Lung (tissue), 11 donors: ENCODE measurements at regions not wholly inside any gene's neighbourhood (a gene's known extent, or its start where the extent isn't known, plus 50 kb on each side); places are given as distances from the start of the nearest gene placed in this dataset.
A peak's percentile ranks its signal among the peaks of the same experiment; 100 is the strongest.

Experiments used
- ATAC-seq: fragments of 200-7000 bp; cut with Tn5 transposase; one replicate; pipeline ENCODE4 v1.9.1; 2020; ENCODE audit warnings: moderate number of reproducible peaks; ENCODE audit not compliant: insufficient read depth, low FRiP score
- DNase-seq, 3 donors: peaks; one replicate each; pipeline ENCODE4 v3.0.0-alpha.2; 2013 to 2017
- H3K27ac ChIP-seq, 2 donors: one replicate each; pipeline ENCODE4 v1.5.1; 2013; ENCODE audit warnings: mild to moderate bottlenecking in 2 of 2, moderate library complexity in 2 of 2, control low read depth in 1 of 2, inconsistent platforms in 1 of 2, low read depth in 1 of 2, low read length in 1 of 2
- H3K27me3 ChIP-seq, 3 donors: one replicate each; pipeline ENCODE4 v1.5.1; 2013; ENCODE audit warnings: low read length in 2 of 3; ENCODE audit not compliant: control insufficient read depth in 3 of 3, insufficient read depth in 3 of 3
- H3K36me3 ChIP-seq, 4 donors: one replicate each; pipeline ENCODE4 v1.5.1; 2013; ENCODE audit warnings: low read length in 4 of 4, mild to moderate bottlenecking in 1 of 4, moderate library complexity in 1 of 4; ENCODE audit not compliant: control insufficient read depth in 4 of 4, insufficient read depth in 4 of 4
- H3K4me1 ChIP-seq, 5 donors: one replicate each; pipeline ENCODE4 v1.5.1; 2013; ENCODE audit warnings: low read length in 5 of 5, mild to moderate bottlenecking in 2 of 5, moderate library complexity in 1 of 5; ENCODE audit not compliant: control insufficient read depth in 5 of 5, insufficient read depth in 5 of 5
- H3K4me3 ChIP-seq: one replicate; pipeline ENCODE4 v1.5.1; 2013; ENCODE audit warnings: mild to moderate bottlenecking, control low read depth, moderate library complexity
- H3K9ac ChIP-seq, 2 donors: one replicate each; pipeline ENCODE4 v1.5.1; 2013; ENCODE audit warnings: low read length in 2 of 2, control low read depth in 1 of 2; ENCODE audit not compliant: insufficient read depth in 1 of 2
- H3K9me3 ChIP-seq, 4 donors: one replicate each; pipeline ENCODE4 v1.5.1; 2013; ENCODE audit warnings: low read length in 3 of 4, mild to moderate bottlenecking in 1 of 4, moderate library complexity in 1 of 4; ENCODE audit not compliant: control insufficient read depth in 4 of 4, insufficient read depth in 3 of 4
- WGBS, 2 donors: extraction: QIAGEN DNeasy Blood & Tissue Kit; methylation state at CpG; one replicate each; pipeline ENCODE4 v1.1.7; 2013; 5-methylcytosine and 5-hydroxymethylcytosine counted together
- TF ChIP-seq, protein P1 (sequence below): IDR thresholded peaks from 2 replicates; pipeline ENCODE4 v1.5.1; 2012; ENCODE audit warnings: mild to moderate bottlenecking; ENCODE audit errors: control extremely low read depth, extremely low read depth
- donor health status: control.
- donor health status: control.
- donor health status: Bipolar disorder and iron deficiency.
- donor health status: healthy.
- donor health status: DM: yes; HTN: yes; CAD: no.

DNA sequence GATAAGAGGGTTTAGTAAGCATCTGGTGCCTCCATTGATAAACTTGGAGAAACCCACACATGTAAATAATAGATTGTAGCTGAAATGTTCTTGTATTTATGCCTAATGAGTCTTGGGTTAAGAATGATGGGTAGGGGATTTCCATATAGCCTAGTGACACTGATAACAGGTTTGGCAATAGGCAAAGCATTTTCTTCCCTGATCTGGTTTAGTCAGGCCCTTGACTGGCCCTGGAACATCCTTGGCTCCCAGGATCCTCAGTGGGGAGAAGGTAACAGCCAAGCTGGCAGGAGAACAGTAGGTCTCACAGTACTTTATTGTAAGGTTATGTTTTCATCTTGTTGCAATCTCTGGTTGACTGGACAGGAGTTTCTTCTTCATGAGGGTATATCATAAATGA, 228.4 kb downstream of the DIPK2A start:
- no peak for ATAC-seq
- peaks cover 0 to 5% (median 1%) of the 10 kb centered on the region in 4 donors for H3K9me3 ChIP-seq
- TF ChIP-seq, protein P1, sequence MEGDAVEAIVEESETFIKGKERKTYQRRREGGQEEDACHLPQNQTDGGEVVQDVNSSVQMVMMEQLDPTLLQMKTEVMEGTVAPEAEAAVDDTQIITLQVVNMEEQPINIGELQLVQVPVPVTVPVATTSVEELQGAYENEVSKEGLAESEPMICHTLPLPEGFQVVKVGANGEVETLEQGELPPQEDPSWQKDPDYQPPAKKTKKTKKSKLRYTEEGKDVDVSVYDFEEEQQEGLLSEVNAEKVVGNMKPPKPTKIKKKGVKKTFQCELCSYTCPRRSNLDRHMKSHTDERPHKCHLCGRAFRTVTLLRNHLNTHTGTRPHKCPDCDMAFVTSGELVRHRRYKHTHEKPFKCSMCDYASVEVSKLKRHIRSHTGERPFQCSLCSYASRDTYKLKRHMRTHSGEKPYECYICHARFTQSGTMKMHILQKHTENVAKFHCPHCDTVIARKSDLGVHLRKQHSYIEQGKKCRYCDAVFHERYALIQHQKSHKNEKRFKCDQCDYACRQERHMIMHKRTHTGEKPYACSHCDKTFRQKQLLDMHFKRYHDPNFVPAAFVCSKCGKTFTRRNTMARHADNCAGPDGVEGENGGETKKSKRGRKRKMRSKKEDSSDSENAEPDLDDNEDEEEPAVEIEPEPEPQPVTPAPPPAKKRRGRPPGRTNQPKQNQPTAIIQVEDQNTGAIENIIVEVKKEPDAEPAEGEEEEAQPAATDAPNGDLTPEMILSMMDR = no peak
- no peak for DNase-seq
- no peak overlapping the region for H3K4me3 ChIP-seq
- no peak overlapping the region for H3K27ac ChIP-seq
- no peaks in the 10 kb centered on the region for H3K27me3 ChIP-seq
- H3K4me1 ChIP-seq = peaks cover 0 to 6% (median 0%) of the 10 kb centered on the region in 5 donors
- no peak overlapping the region for H3K9ac ChIP-seq
- no peaks in the 10 kb centered on the region for H3K36me3 ChIP-seq

DNA sequence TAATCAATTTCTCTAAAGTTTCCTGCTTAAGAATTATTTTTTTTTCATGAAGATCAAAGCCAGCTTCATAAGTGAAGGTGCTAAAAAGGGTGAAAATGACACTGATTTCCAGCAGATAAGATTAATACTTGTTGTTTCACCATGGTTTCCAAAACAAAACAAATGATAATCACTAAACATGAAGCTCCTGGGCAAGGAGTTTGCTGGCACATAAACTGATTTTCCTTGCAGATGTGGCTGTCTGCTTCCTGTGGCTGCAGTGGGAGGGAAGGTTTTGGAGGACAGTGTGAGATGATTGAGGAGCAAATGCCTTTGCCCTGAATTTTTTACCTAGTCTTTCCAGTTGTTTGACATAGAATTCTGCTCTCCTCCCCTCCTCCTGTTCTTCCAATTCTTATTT, 228.8 kb downstream of the DIPK2A start:
- DNase-seq (peak in 2 of 3 donors; percentile 13 to 18), ATAC-seq (no peak)
- Histone ChIP-seq H3K27me3 (no peaks in the 10 kb centered on the region), H3K4me1 (peaks cover 0 to 6% (median 0%) of the 10 kb centered on the region in 5 donors), H3K27ac (no peak overlapping the region), H3K9me3 (peaks cover 0 to 2% (median 0%) of the 10 kb centered on the region in 4 donors), H3K4me3 (no peak overlapping the region), H3K36me3 (no peaks in the 10 kb centered on the region), H3K9ac (no peak overlapping the region)
- TF ChIP-seq, protein P1 = no peak

DNA sequence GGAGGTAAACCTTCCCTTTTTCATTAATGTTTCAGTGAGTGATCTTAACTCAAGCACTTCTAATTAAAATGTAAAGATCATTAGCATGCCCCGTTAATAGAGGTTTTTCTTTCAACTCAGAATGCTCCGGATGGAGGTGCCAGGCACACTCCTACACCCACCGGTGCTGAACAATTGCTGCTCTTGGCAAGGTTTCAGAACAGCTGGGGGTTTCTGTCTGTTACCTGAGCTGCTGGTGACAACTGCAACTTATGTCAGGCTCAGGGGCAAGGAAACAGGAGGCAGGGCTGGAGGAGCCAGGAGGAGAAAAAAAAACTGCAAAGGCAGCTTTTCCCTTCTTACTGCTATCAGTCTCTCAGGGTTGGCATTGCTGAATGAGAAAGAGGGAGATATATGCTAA, 250.1 kb downstream of the DIPK2A start:
- ATAC-seq = no peak
- Histone ChIP-seq H3K4me3 (no peak overlapping the region), H3K9ac (no peak overlapping the region), H3K36me3 (no peaks in the 10 kb centered on the region), H3K27me3 (no peaks in the 10 kb centered on the region), H3K9me3 (no peaks in the 10 kb centered on the region), H3K4me1 (peaks cover 0 to 1% (median 0%) of the 10 kb centered on the region in 5 donors), H3K27ac (no peak overlapping the region)
- TF ChIP-seq, protein P1 = no peak
- WGBS, 2 donors = 58 to 74% methylated on average over 3 of the region's 3 CpGs
- DNase-seq = no peak

DNA sequence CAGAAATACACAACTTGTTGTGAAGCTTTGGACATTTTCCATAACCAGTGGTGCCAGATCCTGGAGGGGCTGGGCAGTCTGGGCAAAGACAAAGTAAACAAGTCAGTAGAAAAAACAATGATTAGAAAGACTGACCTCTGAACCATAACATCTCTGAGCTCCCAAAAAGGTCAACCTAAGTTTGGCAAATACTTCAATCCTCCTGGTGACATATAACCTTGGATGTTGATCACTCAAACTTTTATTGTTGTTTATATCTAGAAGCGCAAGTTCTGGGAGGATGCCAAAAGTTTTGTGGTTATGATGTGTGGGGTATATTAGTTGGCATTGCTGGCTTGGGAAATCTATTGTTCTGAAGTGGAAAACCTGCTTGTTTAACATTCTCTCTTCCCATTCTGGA, 257.7 kb downstream of the DIPK2A start:
- H3K27me3 ChIP-seq = no peaks in the 10 kb centered on the region
- H3K9ac ChIP-seq = no peak overlapping the region
- TF ChIP-seq, protein P1 = no peak
- ATAC-seq (no peak), DNase-seq (peak in 2 of 3 donors; percentile 58 to 85)
- H3K27ac ChIP-seq = no peak overlapping the region
- H3K9me3 ChIP-seq = no peaks in the 10 kb centered on the region
- 50 to 61% methylated on average over 1 of the region's 1 CpG for WGBS, 2 donors
- H3K4me3 ChIP-seq = no peak overlapping the region
- peaks cover 0 to 1% (median 0%) of the 10 kb centered on the region in 5 donors for H3K4me1 ChIP-seq
- no peaks in the 10 kb centered on the region for H3K36me3 ChIP-seq
